MV-4-11 (cell line): ENCODE measurements at regions not wholly inside any gene's neighbourhood (a gene's known extent, or its start where the extent isn't known, plus 50 kb on each side); places are given as distances from the start of the nearest gene placed in this dataset.
"Not testable (repeated sequence)": the region's sequence is repeated elsewhere in the genome, so short reads cannot be mapped to it uniquely, and the experiment has no call there.

ENCODE experiments used
- DNase-seq: peaks from one replicate; lab custom pipeline; 2025; lab: John Stamatoyannopoulos, UW

- DNase-seq: peak; percentile 2
Measured at GRCh38 chrX:40245488-40246071, 147.8 kb upstream of the BCOR start.

- DNase-seq: peak; percentile 45
Measured at GRCh38 chrX:40244980-40245379, 147.2 kb upstream of the BCOR start.

GRCh38 chrX:40243755-40244515 is 146.2 kb upstream of the BCOR start:
- no peak for DNase-seq

- peak; percentile 65 for DNase-seq
Measured at GRCh38 chrX:40240844-40241243, 143.1 kb upstream of the BCOR start.

- DNase-seq: peak; percentile 27
Measured at GRCh38 chrX:40237731-40238178, 140.0 kb upstream of the BCOR start.

GRCh38 chrX:40230646-40231045 is 132.9 kb upstream of the BCOR start:
- DNase-seq: no peak

GRCh38 chrX:40227125-40227524 is 129.4 kb upstream of the BCOR start:
- no peak for DNase-seq

- no peak for DNase-seq
Measured at GRCh38 chrX:40224658-40225057, 126.9 kb upstream of the BCOR start.

- DNase-seq: not testable (repeated sequence)
Measured at GRCh38 chrX:40222612-40223011, 124.9 kb upstream of the BCOR start.

GRCh38 chrX:40213092-40213491 is 115.3 kb upstream of the BCOR start:
- DNase-seq: no peak

GRCh38 chrX:40209951-40210617 is 112.3 kb upstream of the BCOR start:
- DNase-seq: no peak

- peak; percentile 68 for DNase-seq
Measured at GRCh38 chrX:40207626-40208025, 109.9 kb upstream of the BCOR start.

GRCh38 chrX:40205471-40205870 is 107.7 kb upstream of the BCOR start:
- no peak for DNase-seq

GRCh38 chrX:40202456-40202855 is 104.7 kb upstream of the BCOR start:
- DNase-seq: peak; percentile 77

GRCh38 chrX:40201329-40201885 is 103.6 kb upstream of the BCOR start:
- DNase-seq: peak; percentile 40

GRCh38 chrX:40199704-40200103 is 101.9 kb upstream of the BCOR start:
- DNase-seq: no peak

GRCh38 chrX:40197071-40197470 is 99.3 kb upstream of the BCOR start:
- DNase-seq: no peak

- DNase-seq: no peak
Measured at GRCh38 chrX:40195368-40195767, 97.6 kb upstream of the BCOR start.

GRCh38 chrX:40192196-40192595 is 94.4 kb upstream of the BCOR start:
- no peak for DNase-seq

- DNase-seq: no peak
Measured at GRCh38 chrX:40189637-40190036, 91.9 kb upstream of the BCOR start.

- DNase-seq: no peak
Measured at GRCh38 chrX:40188573-40189417, 91.0 kb upstream of the BCOR start.

- DNase-seq: no peak
Measured at GRCh38 chrX:40184968-40185367, 87.2 kb upstream of the BCOR start.
